Endothelial cell (in vitro differentiated cells): ENCODE measurements at regions not wholly inside any gene's neighbourhood (a gene's known extent, or its start where the extent isn't known, plus 50 kb on each side); places are given as distances from the start of the nearest gene placed in this dataset.

ENCODE experiments used
- DNase-seq: peaks from one replicate; pipeline ENCODE4 v3.0.0; 2021; ENCODE audit warnings: low spot score
- H3K27ac Mint-ChIP-seq: one replicate; pipeline ENCODE4 v1.8.0; 2021; ENCODE audit warnings: mixed read lengths, inconsistent platforms; ENCODE audit not compliant: unreplicated experiment
- H3K27me3 Mint-ChIP-seq: one replicate; pipeline ENCODE4 v1.8.0; 2021; ENCODE audit warnings: mild to moderate bottlenecking, moderate library complexity, mixed read lengths, inconsistent platforms; ENCODE audit not compliant: unreplicated experiment
- H3K36me3 Mint-ChIP-seq: one replicate; pipeline ENCODE4 v1.8.0; 2021; ENCODE audit warnings: mild to moderate bottlenecking, low read depth, mixed read lengths, inconsistent platforms; ENCODE audit not compliant: unreplicated experiment
- H3K4me1 Mint-ChIP-seq: one replicate; pipeline ENCODE4 v1.8.0; 2021; ENCODE audit warnings: mild to moderate bottlenecking, mixed read lengths, inconsistent platforms; ENCODE audit not compliant: unreplicated experiment
- H3K4me3 Mint-ChIP-seq: one replicate; pipeline ENCODE4 v1.8.0; 2021; ENCODE audit warnings: mild to moderate bottlenecking, mixed read lengths, inconsistent platforms; ENCODE audit not compliant: unreplicated experiment
- H3K9me3 Mint-ChIP-seq: one replicate; pipeline ENCODE4 v1.8.0; 2021; ENCODE audit warnings: mixed read lengths, inconsistent platforms; ENCODE audit not compliant: unreplicated experiment
- TF ChIP-seq, protein P1 (sequence below): fragments of 200-600 bp; sonication (generic); IDR thresholded peaks from one replicate; pipeline ENCODE4 v1.5.0; 2021; ENCODE audit warnings: antibody characterized with exemption; ENCODE audit not compliant: unreplicated experiment

GRCh38 chr1:208521534-208521933 is 277.4 kb upstream of the PLXNA2 start:
- H3K4me1 Mint-ChIP-seq, result no peaks in the 10 kb centered on the region
- no peak for DNase-seq
- TF ChIP-seq, protein P1, sequence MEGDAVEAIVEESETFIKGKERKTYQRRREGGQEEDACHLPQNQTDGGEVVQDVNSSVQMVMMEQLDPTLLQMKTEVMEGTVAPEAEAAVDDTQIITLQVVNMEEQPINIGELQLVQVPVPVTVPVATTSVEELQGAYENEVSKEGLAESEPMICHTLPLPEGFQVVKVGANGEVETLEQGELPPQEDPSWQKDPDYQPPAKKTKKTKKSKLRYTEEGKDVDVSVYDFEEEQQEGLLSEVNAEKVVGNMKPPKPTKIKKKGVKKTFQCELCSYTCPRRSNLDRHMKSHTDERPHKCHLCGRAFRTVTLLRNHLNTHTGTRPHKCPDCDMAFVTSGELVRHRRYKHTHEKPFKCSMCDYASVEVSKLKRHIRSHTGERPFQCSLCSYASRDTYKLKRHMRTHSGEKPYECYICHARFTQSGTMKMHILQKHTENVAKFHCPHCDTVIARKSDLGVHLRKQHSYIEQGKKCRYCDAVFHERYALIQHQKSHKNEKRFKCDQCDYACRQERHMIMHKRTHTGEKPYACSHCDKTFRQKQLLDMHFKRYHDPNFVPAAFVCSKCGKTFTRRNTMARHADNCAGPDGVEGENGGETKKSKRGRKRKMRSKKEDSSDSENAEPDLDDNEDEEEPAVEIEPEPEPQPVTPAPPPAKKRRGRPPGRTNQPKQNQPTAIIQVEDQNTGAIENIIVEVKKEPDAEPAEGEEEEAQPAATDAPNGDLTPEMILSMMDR, result no peak
- no peaks in the 10 kb centered on the region for H3K9me3 Mint-ChIP-seq
- no peak overlapping the region for H3K4me3 Mint-ChIP-seq
- H3K36me3 Mint-ChIP-seq, result no peaks in the 10 kb centered on the region
- H3K27ac Mint-ChIP-seq, result no peak overlapping the region
- H3K27me3 Mint-ChIP-seq, result no peaks in the 10 kb centered on the region

DNA sequence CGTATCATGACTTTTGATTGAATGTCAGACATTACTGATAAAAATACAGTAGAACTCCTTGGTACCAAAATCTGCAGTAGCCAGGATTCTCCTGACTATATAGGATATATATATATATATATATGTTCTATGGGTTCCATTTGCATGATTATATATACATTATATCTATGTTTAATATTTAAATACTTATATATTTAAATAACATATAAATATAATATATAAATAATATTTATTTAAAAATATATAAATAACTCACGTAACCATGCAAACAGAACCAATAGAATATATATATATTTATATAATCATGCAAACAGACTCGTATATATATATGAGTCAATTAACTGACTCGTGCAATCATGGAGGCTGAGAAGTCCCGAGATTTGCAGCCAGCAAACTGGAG is 278.8 kb upstream of the PLXNA2 start:
- Mint-ChIP-seq H3K4me1 (no peaks in the 10 kb centered on the region), H3K9me3 (no peaks in the 10 kb centered on the region), H3K4me3 (no peak overlapping the region), H3K36me3 (no peaks in the 10 kb centered on the region), H3K27ac (no peak overlapping the region), H3K27me3 (no peaks in the 10 kb centered on the region)
- DNase-seq, result no peak
- TF ChIP-seq, protein P1, result no peak

DNA sequence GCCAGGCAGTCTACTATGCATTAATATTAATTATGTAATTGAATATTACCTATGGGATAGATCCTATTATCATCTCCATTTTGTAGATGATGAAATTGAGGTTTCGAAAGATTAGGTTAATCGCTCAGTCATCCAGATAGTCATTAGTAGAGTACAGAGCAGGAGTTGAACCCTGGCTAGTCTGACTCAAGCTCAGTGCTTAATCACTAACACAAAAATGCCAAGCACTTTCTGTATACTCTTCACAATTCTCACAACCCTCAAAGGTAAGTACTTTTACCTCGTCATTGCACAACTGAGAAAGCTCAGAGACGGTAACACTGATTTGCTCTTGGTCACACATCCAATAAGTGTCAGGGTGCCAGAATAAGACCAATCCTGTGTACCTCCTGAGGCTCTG is 280.2 kb upstream of the PLXNA2 start:
- no peak for DNase-seq
- TF ChIP-seq, protein P1, result no peak
- Mint-ChIP-seq H3K4me3 (no peak overlapping the region), H3K27ac (no peak overlapping the region), H3K4me1 (no peaks in the 10 kb centered on the region), H3K9me3 (no peaks in the 10 kb centered on the region), H3K36me3 (no peaks in the 10 kb centered on the region), H3K27me3 (no peaks in the 10 kb centered on the region)

GRCh38 chr1:208524925-208525324 is 280.7 kb upstream of the PLXNA2 start:
- Mint-ChIP-seq H3K4me1 (no peaks in the 10 kb centered on the region), H3K27ac (no peak overlapping the region), H3K27me3 (no peaks in the 10 kb centered on the region), H3K36me3 (no peaks in the 10 kb centered on the region), H3K9me3 (no peaks in the 10 kb centered on the region), H3K4me3 (no peak overlapping the region)
- no peak for DNase-seq
- TF ChIP-seq, protein P1, result no peak

- no peak for DNase-seq
- no peaks in the 10 kb centered on the region for H3K27me3 Mint-ChIP-seq
- H3K27ac Mint-ChIP-seq, result no peak overlapping the region
- H3K4me1 Mint-ChIP-seq, result no peaks in the 10 kb centered on the region
- H3K36me3 Mint-ChIP-seq, result no peaks in the 10 kb centered on the region
- H3K4me3 Mint-ChIP-seq, result no peak overlapping the region
- no peaks in the 10 kb centered on the region for H3K9me3 Mint-ChIP-seq
- TF ChIP-seq, protein P1, result no peak
These were observed 281.2 kb upstream of the PLXNA2 start for GRCh38 chr1:208525417-208525816.
